Suppressor macrophage treated with lipopolysaccharide for 4 hours (primary cell): ENCODE measurements at regions not wholly inside any gene's neighbourhood (a gene's known extent, or its start where the extent isn't known, plus 50 kb on each side); places are given as distances from the start of the nearest gene placed in this dataset.
"Not testable (repeated sequence)": the region's sequence is repeated elsewhere in the genome, so short reads cannot be mapped to it uniquely, and the experiment has no call there.

ENCODE experiments used
- DNase-seq: peaks from one replicate; pipeline ENCODE4 v3.0.0-alpha.2; 2020

- DNase-seq: no peak
These were observed 301.4 kb upstream of the TGFBR2 start for GRCh38 chr3:30305021-30305420.

GRCh38 chr3:30306896-30307295, 299.5 kb upstream of the TGFBR2 start:
- DNase-seq: no peak

- no peak for DNase-seq
These were observed 298.9 kb upstream of the TGFBR2 start for GRCh38 chr3:30307372-30307950.

- no peak for DNase-seq
These were observed 298.3 kb upstream of the TGFBR2 start for GRCh38 chr3:30308131-30308530.

GRCh38 chr3:30309961-30310954, 296.1 kb upstream of the TGFBR2 start:
- DNase-seq: no peak

DNA sequence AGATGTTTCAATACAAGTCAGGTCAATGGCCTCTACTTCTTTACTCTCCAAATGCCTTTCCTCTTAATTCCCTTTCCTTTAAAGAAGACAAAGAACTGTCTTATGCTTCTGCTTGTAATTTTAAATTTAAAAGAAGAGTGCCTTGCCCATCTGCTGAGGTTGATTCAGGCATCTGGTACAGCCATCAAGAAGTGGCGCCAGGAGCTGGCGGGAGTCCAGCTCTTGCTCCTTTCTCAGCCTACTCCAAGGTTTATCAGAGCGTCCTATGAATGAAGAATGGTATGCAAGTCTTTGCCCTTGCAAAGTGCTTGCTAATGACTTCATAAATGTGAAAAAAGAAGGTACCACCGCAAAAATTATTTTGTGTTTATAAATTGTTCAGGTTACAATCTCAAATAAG, 294.6 kb upstream of the TGFBR2 start:
- DNase-seq: no peak

DNA sequence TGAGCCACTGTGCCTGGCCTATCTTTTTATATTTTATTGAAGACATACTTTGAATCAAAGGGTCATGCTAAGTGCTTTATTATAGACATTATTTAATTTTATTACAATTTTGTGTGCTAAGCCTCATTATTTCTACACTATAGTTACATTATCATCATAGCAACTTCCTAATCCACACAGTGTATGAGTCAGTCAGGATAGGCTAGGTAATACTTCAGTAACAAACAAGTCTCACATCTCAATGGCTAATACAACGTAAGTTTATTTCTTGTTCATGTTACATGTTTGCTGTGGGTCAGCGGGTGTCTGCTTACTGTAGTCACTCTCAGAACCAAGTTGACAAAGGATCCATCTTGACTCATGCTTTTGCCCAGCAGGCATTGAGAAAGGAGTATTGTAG, 292.6 kb upstream of the TGFBR2 start:
- no peak for DNase-seq

DNA sequence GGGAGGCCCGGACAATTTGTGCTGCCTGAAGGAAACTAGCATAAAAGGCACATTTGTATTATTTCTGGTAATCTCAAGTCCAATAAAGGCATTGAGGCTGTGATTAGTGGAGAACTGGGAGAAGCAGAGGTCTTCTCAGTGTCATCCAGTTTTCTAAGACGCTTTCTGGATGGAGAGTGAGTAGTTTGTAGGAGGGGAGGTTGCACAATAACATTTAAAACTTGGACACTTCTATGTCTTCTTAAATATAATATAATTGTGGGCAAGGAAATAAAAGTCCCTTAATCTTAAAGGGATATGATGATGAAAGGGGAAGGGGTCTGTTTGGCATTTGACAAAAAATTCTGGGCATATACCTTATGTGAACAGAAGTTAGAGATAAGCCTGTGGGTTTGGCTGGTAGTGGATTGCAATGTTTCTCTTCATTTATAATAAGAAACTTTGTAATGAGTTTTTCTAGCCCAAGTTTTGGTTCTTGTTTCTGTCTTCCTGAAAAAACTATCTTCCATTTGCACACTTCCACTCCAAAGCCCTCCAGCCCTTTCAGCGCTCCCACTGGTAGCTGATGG, 291.6 kb upstream of the TGFBR2 start:
- DNase-seq: no peak

DNA sequence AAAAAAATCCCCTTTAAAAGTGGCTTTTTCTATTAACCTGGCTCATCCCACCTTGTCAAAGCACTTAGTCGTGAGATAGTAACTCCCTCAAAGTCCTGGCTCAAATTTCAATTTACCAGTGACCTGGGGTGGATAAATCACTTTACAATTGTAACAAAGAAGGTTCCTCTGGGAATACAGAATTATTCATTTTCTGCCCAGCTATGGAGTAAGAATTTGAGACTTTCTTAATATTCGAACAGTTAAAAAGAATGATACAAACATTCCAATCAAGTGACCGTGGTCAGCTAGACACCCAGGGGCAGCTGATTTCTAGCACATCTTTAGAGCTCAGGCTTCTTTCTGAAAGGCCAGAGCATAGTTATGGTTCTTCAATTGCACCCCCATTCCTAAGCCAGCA, 291.0 kb upstream of the TGFBR2 start:
- no peak for DNase-seq

DNA sequence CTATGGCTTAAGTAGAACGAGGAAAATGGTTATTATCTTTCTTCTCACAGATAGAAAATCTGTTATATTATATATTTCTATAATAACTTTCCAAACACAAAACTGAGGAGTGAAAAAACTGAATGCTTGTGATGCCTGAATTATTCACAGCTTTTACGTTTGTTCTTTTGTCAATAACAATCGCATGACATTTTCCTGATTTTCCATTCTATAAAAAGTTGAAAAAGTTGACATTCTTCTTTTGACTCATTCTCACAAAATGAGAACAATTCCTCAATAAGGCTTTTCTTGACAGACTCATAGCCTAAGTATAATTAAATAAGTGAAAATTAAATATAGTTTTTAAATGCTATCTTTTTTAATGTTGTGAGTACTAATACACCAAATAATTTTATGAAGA, 288.8 kb upstream of the TGFBR2 start:
- DNase-seq: no peak

DNA sequence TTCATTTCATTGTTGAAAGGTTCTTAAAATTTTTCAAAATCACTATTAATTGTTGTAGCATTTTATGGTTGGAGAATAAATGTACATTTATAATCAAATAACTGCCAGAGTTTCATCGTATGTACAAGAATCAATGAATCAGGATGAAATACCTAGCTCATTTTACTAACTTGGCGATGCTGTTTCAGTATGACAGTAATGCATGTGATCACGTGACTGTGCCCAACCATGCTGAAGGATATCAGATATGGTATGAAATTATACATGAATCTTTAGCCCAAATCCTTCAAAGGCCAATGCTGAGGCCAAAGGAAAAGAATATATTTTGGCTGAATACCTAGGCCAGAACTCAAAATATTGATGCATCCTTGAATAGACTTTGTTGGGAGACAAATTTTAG, 288.3 kb upstream of the TGFBR2 start:
- DNase-seq: no peak

- peak; percentile 25 for DNase-seq
These were observed 286.7 kb upstream of the TGFBR2 start for GRCh38 chr3:30319713-30320112.

DNA sequence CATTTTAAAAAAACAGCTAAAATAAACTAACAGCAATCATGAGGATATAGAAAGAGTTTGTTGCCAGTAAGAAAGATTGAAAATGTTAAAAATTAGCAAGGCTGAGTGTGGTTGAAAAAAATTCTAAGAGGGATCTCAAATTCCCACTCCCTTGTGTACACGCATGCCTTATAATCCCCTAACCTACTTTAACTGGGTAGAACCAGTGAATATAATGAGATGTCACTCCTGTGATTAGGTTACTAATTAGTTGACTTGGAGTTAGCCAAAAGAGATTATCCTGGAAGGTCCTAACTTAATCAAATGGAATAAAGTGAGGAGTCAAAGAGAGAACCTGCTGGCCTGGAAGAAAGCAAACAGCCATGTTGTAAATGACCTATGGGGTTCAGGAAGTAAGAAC, 286.0 kb upstream of the TGFBR2 start:
- DNase-seq: no peak

DNA sequence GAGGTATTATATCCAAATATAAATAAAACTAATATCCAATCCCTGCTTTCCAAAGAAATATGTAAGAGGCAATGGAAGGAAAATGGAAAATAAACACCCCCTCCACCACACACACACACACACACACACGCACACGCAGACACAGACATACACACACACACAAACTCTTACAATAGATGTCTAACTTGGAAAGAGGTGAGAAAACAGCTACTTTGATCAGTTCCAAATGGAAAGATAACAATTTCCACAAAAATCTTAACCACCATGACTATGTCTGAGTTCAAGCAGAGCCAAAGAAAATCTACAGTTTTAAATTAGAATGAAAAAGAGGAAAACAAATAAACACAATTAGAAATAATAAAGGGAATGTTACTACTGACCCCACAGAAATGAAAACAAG, 285.3 kb upstream of the TGFBR2 start:
- no peak for DNase-seq

GRCh38 chr3:30323649-30324048, 282.8 kb upstream of the TGFBR2 start:
- not testable (repeated sequence) for DNase-seq

GRCh38 chr3:30324587-30324986, 281.8 kb upstream of the TGFBR2 start:
- no peak for DNase-seq

- not testable (repeated sequence) for DNase-seq
These were observed 278.4 kb upstream of the TGFBR2 start for GRCh38 chr3:30327976-30328375.

DNA sequence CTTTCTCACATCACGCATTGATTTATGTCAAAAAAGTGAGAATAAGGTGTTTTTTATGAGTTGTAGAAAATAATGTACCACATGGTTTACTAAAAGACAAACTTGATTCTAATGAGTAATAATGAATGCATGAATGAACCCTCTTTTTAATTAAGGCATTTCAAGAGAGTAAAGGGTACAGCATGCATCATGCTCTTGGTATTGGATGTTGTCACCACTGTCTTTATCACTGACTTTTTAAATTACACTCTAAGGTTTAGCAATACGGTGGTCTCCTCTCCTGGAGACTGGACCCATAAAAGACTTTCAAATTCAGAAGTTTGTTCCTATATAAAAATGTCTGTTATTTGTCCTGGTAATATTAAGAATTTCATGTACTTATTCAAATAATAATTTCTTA, 277.5 kb upstream of the TGFBR2 start:
- DNase-seq: not testable (repeated sequence)

GRCh38 chr3:30331519-30331918, 274.9 kb upstream of the TGFBR2 start:
- DNase-seq: no peak

DNA sequence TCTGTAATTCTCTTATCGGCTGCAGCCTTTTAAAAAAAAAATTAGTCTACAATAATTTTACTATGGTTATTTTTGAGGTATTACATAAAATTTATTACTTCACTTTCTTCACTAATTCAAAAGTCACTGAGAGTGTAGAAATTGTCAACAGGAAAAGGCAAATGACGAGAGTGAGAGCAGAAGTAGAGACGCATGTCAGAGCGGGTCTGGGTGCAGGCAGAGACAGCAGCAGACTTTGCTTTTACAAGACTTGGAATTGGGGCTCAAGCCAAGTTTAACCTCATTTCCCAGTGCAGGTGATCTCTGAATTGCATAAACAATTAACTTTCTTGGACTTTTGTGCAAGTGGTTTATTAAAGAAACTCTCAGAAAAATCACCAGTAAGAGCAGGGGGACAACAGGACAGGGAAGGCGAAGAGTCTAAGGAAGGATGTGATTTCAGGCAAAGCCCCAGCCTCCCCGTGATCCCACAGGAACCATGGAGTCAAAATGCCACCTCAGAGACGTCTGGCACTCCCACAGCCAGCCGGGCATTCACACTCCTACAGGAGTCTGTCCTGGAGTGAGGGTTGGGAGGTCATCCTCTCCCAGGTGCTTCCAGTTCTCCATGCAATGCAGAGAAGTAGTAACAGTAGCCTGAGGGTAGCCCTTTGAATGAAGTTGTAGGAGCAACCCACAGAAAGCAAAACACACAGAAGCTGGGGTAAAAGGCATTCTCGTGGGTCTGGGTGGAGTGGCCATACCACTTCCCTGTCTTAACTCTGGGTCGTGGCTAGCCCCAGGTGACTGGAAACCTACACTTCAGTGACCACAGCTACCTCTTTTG, 274.0 kb upstream of the TGFBR2 start:
- DNase-seq: no peak

DNA sequence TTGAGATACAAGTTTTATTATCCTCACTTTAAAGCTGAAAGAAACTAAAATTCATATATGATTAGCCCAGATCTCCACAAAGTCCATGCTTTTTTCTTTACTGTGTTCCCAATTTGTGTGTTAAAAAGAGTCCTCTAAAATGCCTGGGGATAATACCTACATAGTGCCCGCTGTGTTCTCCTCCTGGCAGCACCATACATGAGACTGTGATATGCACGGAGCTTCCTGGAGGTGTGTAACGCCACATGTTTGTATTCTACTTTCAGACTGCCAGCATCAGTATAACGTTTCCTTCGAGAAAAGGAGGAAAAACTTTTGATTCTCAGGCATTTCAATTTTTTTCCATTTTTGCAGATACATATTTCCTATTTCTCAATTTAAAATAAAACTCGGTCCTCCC, 273.3 kb upstream of the TGFBR2 start:
- no peak for DNase-seq

DNA sequence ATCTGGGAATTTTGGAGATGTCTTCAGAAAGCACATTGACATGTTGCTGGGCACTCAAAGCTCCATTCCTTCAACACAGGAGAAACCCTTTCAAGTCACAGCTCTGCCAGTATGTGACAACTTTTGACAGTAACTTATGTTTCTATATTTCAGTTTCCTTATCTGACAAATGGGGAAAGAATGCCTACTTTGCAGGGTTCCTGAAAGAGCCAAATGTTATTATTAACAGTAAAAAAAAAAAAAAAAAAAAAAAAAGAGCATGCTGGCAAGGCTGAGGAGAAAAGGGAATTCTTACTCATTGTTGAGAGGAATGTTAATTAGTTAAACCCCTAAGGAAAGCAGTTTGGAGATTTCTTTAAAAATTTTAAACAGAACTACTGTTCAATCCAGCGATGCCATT, 272.5 kb upstream of the TGFBR2 start:
- no peak for DNase-seq

- no peak for DNase-seq
These were observed 265.9 kb upstream of the TGFBR2 start for GRCh38 chr3:30340500-30340899.
